HEK293 (cell line): ENCODE measurements at regions not wholly inside any gene's neighbourhood (a gene's known extent, or its start where the extent isn't known, plus 50 kb on each side); places are given as distances from the start of the nearest gene placed in this dataset.

Experiments used
- ZBTB17 ChIP-seq: fragments of 450-650 bp; formaldehyde crosslinking; IDR thresholded peaks from 2 replicates; pipeline ENCODE4 v1.5.1; 2016; ENCODE audit warnings: missing biosample characterization, missing genetic modification characterization
- ZNF174 ChIP-seq: fragments of 450-650 bp; formaldehyde crosslinking; IDR thresholded peaks from 2 replicates; pipeline ENCODE4 v1.5.0; 2017; ENCODE audit warnings: missing biosample characterization, mild to moderate bottlenecking, missing genetic modification characterization
- ZNF473 ChIP-seq: fragments of 450-650 bp; formaldehyde crosslinking; IDR thresholded peaks from 2 replicates; pipeline ENCODE4 v1.5.1; 2017; ENCODE audit warnings: missing biosample characterization, missing genetic modification characterization

DNA sequence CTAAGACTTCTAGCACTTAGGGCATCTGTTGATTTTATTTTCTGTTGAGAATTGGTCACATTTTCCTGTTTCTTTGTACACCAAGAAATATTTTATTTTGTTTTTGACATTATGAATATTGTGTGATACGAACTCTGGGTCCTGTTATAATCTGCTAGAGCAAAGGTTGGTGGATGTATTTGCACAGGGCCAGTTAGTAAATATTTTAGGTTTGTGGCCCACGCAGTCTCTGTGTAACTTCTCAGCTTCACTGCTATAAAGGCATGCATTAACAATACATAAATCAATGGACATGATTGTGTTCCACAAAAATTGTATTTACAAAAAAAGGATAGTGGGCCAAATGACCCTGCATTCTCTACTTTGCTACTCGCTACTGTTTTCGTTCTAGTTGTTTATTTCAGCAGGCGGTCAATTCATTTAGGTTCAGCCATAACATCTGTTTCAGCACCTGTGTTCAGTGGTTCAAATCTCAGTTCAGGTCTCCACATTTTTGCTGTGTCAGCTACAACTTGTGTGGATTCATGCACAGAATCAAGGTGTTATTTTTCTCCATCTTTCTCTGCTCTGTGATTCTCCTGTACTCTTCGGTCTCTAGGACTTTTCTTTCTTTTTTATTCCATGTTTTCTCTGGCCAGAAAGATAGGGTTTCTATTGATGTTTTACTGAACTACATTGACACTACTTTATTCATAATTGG is 786.2 kb downstream of the ETS1 start:
- TF ChIP-seq ZNF174 (tag by site-specific recombination): no peak
- TF ChIP-seq ZNF473 (tag by site-specific recombination): no peak
- no peak for TF ChIP-seq ZBTB17
